ENCODE measurements at regions not wholly inside any gene's neighbourhood (a gene's known extent, or its start where the extent isn't known, plus 50 kb on each side); places are given as distances from the start of the nearest gene placed in this dataset.

DNA sequence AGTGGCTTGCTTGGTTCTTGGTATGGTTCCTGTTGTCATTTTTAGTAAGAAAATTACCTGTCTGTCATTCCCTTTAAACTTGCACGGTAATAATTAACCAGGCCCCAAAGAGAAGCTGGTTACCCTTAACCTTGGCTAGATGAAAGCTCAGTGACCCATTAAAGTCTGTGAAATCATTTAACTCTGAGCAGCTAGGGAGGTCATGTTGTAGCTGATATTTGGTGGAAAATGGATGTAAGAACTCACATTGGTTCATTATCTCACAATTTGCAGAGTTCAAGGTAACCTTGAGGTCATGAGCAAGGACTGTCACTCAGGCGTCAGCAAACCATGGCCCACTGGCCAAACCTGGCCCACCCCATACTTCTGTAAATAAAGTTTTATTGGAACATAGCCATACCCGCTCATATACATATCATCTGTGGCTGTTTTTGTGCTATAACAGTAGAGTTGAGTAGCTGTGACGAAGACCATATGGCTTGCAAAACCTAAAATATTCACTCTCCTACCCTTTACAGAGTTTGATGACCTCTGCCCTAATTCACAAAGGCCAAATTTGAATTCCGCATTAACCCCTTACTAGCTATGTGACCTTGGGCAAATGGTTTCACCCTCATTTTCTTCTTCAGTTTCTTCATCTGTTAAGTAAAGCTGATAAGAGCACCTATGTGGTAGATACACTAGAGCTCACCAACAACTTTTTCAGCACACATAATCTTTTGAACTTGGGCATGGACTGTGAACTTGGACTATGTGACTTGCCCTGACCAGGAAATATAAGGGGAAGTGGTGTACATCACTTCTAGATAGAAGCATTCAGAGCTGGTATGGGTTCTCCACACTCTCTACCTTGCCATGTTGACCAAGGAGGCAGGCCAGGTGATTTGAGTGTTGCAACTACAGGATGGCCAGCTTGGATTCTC lies 61.5 kb upstream of the CPEB4 start:
- TF ChIP-seq, protein P1, sequence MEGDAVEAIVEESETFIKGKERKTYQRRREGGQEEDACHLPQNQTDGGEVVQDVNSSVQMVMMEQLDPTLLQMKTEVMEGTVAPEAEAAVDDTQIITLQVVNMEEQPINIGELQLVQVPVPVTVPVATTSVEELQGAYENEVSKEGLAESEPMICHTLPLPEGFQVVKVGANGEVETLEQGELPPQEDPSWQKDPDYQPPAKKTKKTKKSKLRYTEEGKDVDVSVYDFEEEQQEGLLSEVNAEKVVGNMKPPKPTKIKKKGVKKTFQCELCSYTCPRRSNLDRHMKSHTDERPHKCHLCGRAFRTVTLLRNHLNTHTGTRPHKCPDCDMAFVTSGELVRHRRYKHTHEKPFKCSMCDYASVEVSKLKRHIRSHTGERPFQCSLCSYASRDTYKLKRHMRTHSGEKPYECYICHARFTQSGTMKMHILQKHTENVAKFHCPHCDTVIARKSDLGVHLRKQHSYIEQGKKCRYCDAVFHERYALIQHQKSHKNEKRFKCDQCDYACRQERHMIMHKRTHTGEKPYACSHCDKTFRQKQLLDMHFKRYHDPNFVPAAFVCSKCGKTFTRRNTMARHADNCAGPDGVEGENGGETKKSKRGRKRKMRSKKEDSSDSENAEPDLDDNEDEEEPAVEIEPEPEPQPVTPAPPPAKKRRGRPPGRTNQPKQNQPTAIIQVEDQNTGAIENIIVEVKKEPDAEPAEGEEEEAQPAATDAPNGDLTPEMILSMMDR (IDR thresholded peaks at IDR 0.05) = no peak
- DNase-seq (no peak), ATAC-seq (peak; percentile 40)
- H3K4me3 ChIP-seq = no peak overlapping the region
- intact Hi-C loops (cut with DNase I, micrococcal nuclease) = no loop called here
- H3K9me3 ChIP-seq = no peaks in the 10 kb centered on the region
- peaks cover 10% of the 10 kb centered on the region for H3K4me1 ChIP-seq (ENCODE audit: low read depth)
- H3K36me3 ChIP-seq (ENCODE audit: low read depth) = no peaks in the 10 kb centered on the region

DNA sequence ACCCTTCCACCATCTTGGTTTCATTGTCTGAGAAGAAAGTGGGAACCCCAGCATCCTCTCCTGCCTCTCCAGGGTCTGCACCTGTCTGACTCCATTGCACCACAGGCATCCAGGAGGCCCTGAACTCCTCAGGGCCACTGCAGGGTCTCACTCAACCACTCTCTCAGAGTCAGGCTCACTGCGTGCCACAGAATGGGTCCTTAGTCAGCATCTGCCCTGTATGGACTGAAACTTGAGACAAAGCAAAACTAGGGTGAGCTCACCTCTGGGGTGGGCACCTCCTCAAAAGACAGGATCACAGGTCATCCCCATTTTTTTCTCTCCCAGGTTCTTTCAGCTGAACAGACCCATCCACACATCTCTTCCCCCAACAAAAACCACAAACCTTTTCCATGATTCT lies 59.2 kb upstream of the CPEB4 start:
- Histone ChIP-seq H3K9me3 (no peaks in the 10 kb centered on the region), H3K36me3 (ENCODE audit: low read depth) (no peaks in the 10 kb centered on the region), H3K4me3 (no peak overlapping the region), H3K4me1 (ENCODE audit: low read depth) (peaks cover 8% of the 10 kb centered on the region)
- no peak for ATAC-seq
- no peak for DNase-seq
- TF ChIP-seq, protein P1 (IDR thresholded peaks at IDR 0.05) = no peak
- intact Hi-C loops (cut with DNase I, micrococcal nuclease) = no loop called here

DNA sequence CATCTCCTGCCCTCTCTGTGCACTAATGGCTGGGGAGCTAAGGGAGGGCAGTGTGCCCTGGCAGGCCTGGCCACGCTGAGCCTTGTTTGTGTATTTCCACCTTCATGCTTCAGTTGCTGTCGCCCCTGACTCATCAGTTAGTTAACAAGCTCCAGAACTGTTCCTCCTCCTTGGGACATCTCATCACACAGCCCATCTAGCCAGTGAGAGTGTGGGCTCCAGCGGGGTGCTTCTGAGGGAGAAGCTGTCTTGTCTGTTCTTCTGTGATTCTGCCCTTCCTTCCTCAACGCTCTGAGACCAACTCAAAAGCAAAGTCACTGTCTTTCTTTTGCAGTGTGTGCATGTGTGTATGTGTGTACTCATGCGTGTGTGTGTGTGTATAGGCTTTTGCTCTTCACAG lies 58.3 kb upstream of the CPEB4 start:
- no peaks in the 10 kb centered on the region for H3K36me3 ChIP-seq (ENCODE audit: low read depth)
- H3K4me3 ChIP-seq = no peak overlapping the region
- intact Hi-C loops (cut with DNase I, micrococcal nuclease) = no loop called here
- no peak for ATAC-seq
- TF ChIP-seq, protein P1 (IDR thresholded peaks at IDR 0.05) = no peak
- no peaks in the 10 kb centered on the region for H3K4me1 ChIP-seq (ENCODE audit: low read depth)
- H3K9me3 ChIP-seq = no peaks in the 10 kb centered on the region
- no peak for DNase-seq

DNA sequence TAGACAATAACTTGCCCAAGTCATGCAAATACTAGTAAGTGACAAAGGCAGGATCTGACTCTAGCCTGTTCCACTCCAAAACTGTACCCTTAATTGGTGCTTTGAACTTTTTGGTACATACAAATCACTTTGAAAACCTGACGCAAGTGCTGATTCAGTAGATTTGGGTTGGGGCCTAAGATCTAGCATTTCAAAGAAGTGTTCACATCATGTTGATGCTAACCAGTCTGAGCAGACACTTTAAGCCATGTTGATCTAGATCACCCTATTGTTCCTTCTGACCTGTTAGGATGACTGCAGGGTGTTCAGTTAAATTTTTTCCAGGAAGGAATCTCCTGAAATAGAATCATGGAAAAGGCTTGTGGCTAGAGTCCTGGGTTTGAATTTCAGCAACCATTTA lies 57.7 kb upstream of the CPEB4 start:
- no peaks in the 10 kb centered on the region for H3K4me1 ChIP-seq (ENCODE audit: low read depth)
- ATAC-seq (no peak), DNase-seq (no peak)
- H3K36me3 ChIP-seq (ENCODE audit: low read depth) = no peaks in the 10 kb centered on the region
- H3K4me3 ChIP-seq = no peak overlapping the region
- TF ChIP-seq, protein P1 (IDR thresholded peaks at IDR 0.05) = no peak
- H3K9me3 ChIP-seq = no peaks in the 10 kb centered on the region
- intact Hi-C loops (cut with DNase I, micrococcal nuclease) = no loop called here

DNA sequence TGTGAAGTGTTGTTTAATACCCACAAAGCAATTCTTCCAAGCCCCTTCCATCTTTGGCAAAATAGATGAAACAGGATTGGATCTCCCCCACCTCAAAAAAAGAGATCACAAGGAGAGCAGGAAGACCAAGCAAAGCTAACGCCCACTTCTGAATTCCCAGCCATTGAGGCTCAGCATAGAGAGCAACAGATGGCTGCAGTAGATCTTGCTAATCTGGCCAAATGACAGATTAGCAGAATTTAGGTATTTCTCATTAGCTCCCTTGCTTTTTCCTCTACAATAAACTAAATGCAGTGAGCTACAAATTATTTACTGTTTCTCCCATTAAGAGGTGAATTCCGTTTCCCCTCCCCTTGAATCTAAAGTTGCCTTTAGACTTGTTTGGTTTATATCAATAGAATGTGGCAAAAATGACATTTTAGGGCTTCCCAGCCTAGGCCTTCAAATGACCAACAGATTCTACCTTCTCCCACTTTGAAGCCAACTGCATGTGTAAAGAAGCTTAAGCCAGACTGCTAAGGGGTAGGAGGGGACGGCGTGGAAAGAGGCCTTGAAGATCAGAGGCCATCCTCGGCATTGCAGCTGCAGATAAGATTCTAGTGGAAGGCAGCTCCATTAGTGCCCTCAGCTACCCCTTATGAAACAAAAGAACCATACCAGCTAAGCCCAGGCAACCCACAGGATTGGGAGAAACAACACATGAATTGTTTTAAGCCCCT lies 56.8 kb upstream of the CPEB4 start:
- DNase-seq (no peak), ATAC-seq (no peak)
- TF ChIP-seq, protein P1 (IDR thresholded peaks at IDR 0.05) = no peak
- H3K36me3 ChIP-seq (ENCODE audit: low read depth) = no peaks in the 10 kb centered on the region
- intact Hi-C loops (cut with DNase I, micrococcal nuclease) = no loop called here
- H3K4me1 ChIP-seq (ENCODE audit: low read depth) = no peaks in the 10 kb centered on the region
- H3K4me3 ChIP-seq = no peak overlapping the region
- H3K9me3 ChIP-seq = no peaks in the 10 kb centered on the region
